H1 (cell line): ENCODE measurements at regions not wholly inside any gene's neighbourhood (a gene's known extent, or its start where the extent isn't known, plus 50 kb on each side); places are given as distances from the start of the nearest gene placed in this dataset.

Experiments
- BACH1 ChIP-seq: IDR thresholded peaks from 2 replicates; pipeline ENCODE4 v1.6.1; 2012; ENCODE audit warnings: low read length, improper control_type of control experiment
- CTCF ChIP-seq, 3 experiments: IDR thresholded peaks; 1 replicate in 2 of 3; 2 replicates in 1 of 3; pipeline versions ENCODE4 v1.5.1 to v1.6.1; 2011; ENCODE audit warnings: low read length in 3 of 3, mild to moderate bottlenecking in 3 of 3, inconsistent platforms in 2 of 3, low read depth in 1 of 3, moderate library complexity in 1 of 3; ENCODE audit not compliant: insufficient read depth in 1 of 3; ENCODE audit errors: control extremely low read depth in 1 of 3
- GABPA ChIP-seq: IDR thresholded peaks from 2 replicates; pipeline ENCODE4 v1.6.1; 2011; ENCODE audit warnings: mild to moderate bottlenecking, low read length, moderate library complexity, borderline replicate concordance; ENCODE audit not compliant: insufficient read depth
- PHF8 ChIP-seq: fragments of 200-600 bp; sonication (generic); conservative IDR thresholded peaks from 2 replicates; pipeline ENCODE4 v1.7.1; 2012; ENCODE audit warnings: low read depth, mild to moderate bottlenecking, inconsistent platforms, low read length, moderate library complexity
- YY1 ChIP-seq: IDR thresholded peaks from 2 replicates; pipeline ENCODE4 v1.6.1; 2011; ENCODE audit warnings: low read depth, mild to moderate bottlenecking, low read length

GRCh38 chr15:62553911-62554563, 389.0 kb upstream of the C2CD4B start (continued):
- TF ChIP-seq PHF8 = no peak
- no peak for TF ChIP-seq YY1
- TF ChIP-seq CTCF (IDR thresholded peaks at IDR 0.05; ENCODE audit: control extremely low read depth in 1 of 3, insufficient read depth in 1 of 3, low read depth in 1 of 3, low read length in 3 of 3) = no peak
- TF ChIP-seq GABPA = no peak
- TF ChIP-seq BACH1 = no peak
